Mucosa of rectum (tissue), 2 donors: ENCODE measurements at regions not wholly inside any gene's neighbourhood (a gene's known extent, or its start where the extent isn't known, plus 50 kb on each side); places are given as distances from the start of the nearest gene placed in this dataset.

Experiments used
- H3K27ac ChIP-seq, 2 donors: one replicate each; pipeline ENCODE4 v1.7.0; 2013; ENCODE audit warnings: inconsistent platforms in 2 of 2, low read depth in 2 of 2, low read length in 2 of 2
- H3K27me3 ChIP-seq, 2 donors: one replicate each; pipeline ENCODE4 v1.7.0; 2013; ENCODE audit warnings: low read length in 2 of 2; ENCODE audit not compliant: control insufficient read depth in 2 of 2, insufficient read depth in 2 of 2
- H3K36me3 ChIP-seq, 2 donors: one replicate each; pipeline ENCODE4 v1.7.0; 2013; ENCODE audit warnings: low read length in 2 of 2; ENCODE audit not compliant: control insufficient read depth in 2 of 2, insufficient read depth in 2 of 2
- H3K4me1 ChIP-seq, 2 donors: one replicate each; pipeline ENCODE4 v1.7.0; 2013; ENCODE audit warnings: low read length in 2 of 2, mild to moderate bottlenecking in 1 of 2; ENCODE audit not compliant: control insufficient read depth in 2 of 2, insufficient read depth in 2 of 2
- H3K4me3 ChIP-seq, 2 donors: one replicate each; pipeline ENCODE4 v1.7.0; 2013; ENCODE audit warnings: low read length in 2 of 2
- H3K9ac ChIP-seq, 2 donors: one replicate each; pipeline ENCODE4 v1.7.0; 2013; ENCODE audit warnings: low read length in 2 of 2, low read depth in 1 of 2, mild to moderate bottlenecking in 1 of 2
- H3K9me3 ChIP-seq, 2 donors: one replicate each; pipeline ENCODE4 v1.7.0; 2013; ENCODE audit warnings: low read length in 2 of 2; ENCODE audit not compliant: control insufficient read depth in 2 of 2
- donor health status: healthy.
- donor health status: Normal muscosa, but diverticular disease.

DNA sequence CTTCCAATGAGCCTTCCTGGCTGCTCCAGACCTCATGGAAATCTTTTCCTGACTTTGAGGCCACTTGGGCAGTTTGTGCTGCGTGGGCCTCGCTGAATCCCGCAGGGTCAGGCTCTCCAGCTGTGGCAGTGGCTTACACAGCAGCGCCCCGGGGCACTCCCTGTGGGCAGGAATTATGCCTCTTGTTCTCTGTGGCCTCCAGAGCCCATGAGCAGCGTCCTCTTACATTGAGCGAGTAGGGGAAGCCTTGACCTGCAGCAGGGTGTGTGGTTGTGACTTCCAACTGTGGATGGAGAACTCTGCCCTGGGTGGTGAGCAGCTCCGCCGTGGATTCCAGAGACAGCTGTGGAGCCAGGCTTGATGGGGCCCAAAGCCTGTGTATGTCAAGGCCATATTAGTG lies 180.8 kb downstream of the GLI2 start:
- Histone ChIP-seq H3K9me3 (no peaks in the 10 kb centered on the region), H3K36me3 (no peaks in the 10 kb centered on the region), H3K9ac (no peak overlapping the region), H3K27me3 (peaks cover 0 to 3% of the 10 kb centered on the region in 2 donors), H3K4me3 (no peak overlapping the region), H3K4me1 (peaks cover 7 to 14% of the 10 kb centered on the region in 2 donors), H3K27ac (no peak overlapping the region)

DNA sequence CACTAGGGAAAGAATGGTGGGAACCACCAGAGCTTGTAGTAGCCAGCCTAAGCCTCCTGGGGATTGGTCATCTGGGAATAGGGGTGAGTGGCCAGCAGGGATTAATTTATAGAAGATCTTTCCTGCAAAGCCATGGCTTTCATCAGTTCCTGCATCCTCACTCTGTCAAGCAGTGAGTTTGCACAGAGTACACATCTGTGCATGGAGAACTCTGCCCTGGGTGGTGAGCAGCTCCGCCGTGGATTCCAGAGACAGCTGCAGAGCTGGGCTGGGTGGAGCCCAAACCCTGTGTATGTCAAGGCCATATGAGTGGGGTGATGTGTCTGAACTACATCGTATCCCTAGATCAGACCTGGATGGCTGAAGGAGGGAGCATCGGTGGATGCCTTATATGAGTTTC lies 182.2 kb downstream of the GLI2 start:
- Histone ChIP-seq H3K4me1 (peaks cover 2 to 3% of the 10 kb centered on the region in 2 donors), H3K27me3 (no peaks in the 10 kb centered on the region), H3K4me3 (no peak overlapping the region), H3K9ac (no peak overlapping the region), H3K36me3 (no peaks in the 10 kb centered on the region), H3K9me3 (no peaks in the 10 kb centered on the region), H3K27ac (no peak overlapping the region)

DNA sequence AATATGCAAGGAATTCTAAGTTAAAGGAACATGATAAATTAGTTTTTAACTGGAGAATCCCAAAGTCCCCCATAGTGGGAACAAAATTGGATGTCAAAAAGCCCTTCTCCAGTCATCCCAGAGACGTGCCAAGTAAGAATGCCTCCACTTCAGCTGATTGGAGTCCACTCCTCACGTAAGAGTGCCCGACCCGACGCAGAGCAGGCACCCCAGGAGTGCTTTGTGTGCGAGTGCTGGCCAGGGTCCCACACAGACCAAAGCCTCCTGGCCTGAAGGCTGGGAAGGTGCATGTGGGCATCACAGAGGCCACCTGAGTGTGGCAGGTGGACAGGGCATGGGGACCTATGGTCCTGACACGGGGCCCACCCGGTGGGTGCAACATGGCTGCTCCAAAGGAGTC lies 183.5 kb downstream of the GLI2 start:
- peaks cover 0 to 2% of the 10 kb centered on the region in 2 donors for H3K4me1 ChIP-seq
- no peak overlapping the region for H3K4me3 ChIP-seq
- no peak overlapping the region for H3K27ac ChIP-seq
- no peaks in the 10 kb centered on the region for H3K9me3 ChIP-seq
- peaks cover 0 to 3% of the 10 kb centered on the region in 2 donors for H3K27me3 ChIP-seq
- no peaks in the 10 kb centered on the region for H3K36me3 ChIP-seq
- H3K9ac ChIP-seq, result no peak overlapping the region

DNA sequence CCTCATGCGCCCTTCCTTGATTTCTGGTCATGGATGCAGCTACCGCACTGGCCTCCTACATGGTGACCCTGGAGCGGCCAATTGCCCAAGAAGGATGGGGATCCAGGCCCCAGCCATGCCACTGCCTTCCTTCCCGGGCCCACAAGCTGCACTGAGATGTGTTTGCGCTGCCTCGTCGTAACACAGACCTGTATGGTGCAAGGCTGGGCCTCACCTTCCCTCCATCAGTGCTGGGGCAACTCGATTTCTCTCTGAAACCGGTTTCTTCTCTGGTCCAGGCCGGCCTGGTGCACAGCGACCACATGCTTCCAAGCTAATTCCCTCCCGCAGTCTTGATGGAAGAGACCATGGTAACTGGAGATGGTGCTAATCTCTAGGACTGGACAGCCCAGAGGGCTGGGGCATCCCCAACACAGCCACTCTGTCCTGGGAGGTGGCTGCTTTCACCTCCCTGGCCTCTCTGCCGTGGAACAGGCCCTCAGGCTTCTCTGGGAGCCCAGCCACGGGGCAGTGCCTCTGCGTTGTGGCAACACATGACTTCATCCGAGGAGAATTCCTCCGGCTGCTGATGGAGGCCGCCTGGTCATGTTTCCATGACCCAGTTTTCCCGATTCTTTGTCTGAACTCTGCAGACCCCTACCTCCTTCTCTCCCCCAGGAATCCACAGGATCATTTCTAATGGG lies 184.2 kb downstream of the GLI2 start:
- H3K9ac ChIP-seq, result no peak overlapping the region
- peaks cover 0 to 3% of the 10 kb centered on the region in 2 donors for H3K27me3 ChIP-seq
- H3K4me1 ChIP-seq, result peaks cover 0 to 2% of the 10 kb centered on the region in 2 donors
- H3K9me3 ChIP-seq, result no peaks in the 10 kb centered on the region
- no peak overlapping the region for H3K27ac ChIP-seq
- H3K36me3 ChIP-seq, result no peaks in the 10 kb centered on the region
- H3K4me3 ChIP-seq, result no peak overlapping the region

DNA sequence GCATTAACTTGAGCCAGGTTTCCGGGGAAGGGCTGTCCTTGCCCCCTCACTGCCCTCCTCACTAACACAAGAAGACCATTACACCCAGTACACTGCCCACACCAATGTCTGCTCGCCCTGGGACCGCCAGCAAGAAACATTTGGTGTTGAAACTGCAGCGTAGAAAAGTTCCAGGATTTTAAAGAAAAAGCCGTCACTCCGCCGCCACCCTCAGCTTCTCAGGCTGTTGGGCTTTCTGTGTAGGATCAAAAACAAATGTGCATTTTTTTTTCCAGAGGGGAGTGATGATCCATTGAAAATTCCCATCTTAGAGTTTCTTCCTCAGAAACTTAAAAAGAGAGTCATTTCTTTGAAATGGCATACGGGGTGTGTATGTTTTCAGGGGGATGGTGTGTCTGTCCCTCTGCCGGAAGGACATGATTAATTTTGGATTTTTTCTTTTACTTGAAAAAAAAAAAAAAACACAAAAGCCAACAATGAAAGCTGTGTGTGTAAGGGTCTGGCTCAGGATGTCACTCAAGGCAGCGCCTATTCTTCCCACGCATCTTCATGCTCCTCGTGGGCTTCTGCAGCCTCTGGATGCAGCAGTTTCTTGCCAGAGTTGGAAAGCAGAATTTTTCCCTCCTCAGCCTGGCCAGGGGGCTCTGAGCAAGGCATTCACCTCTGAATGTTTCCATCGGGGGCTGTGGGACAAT lies 184.9 kb downstream of the GLI2 start:
- Histone ChIP-seq H3K4me3 (no peak overlapping the region), H3K9ac (no peak overlapping the region), H3K27ac (no peak overlapping the region), H3K36me3 (no peaks in the 10 kb centered on the region), H3K4me1 (no peaks in the 10 kb centered on the region), H3K27me3 (peaks cover 0 to 3% of the 10 kb centered on the region in 2 donors), H3K9me3 (no peaks in the 10 kb centered on the region)

DNA sequence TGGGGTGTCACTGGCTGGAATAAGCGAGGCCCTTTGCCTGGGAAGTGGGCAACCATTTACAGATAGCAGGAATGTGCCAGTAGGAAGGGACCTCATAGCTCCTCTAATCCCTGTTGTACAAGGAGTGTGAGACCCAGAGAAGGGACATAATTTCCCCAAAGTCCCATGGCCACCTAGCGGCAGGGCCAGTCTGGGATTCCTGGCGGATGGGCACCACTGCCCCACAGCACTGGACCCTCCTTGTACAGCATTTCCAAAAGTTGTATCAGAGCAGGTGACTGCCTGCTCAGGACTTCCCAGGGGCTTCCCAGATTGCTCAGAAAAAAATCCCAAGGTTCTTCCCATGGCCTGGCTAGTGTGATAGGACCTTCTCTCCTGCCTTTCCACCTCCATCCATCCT lies 185.8 kb downstream of the GLI2 start:
- Histone ChIP-seq H3K27me3 (peaks cover 0 to 3% of the 10 kb centered on the region in 2 donors), H3K27ac (no peak overlapping the region), H3K4me1 (no peaks in the 10 kb centered on the region), H3K4me3 (no peak overlapping the region), H3K9ac (no peak overlapping the region), H3K36me3 (no peaks in the 10 kb centered on the region), H3K9me3 (no peaks in the 10 kb centered on the region)

DNA sequence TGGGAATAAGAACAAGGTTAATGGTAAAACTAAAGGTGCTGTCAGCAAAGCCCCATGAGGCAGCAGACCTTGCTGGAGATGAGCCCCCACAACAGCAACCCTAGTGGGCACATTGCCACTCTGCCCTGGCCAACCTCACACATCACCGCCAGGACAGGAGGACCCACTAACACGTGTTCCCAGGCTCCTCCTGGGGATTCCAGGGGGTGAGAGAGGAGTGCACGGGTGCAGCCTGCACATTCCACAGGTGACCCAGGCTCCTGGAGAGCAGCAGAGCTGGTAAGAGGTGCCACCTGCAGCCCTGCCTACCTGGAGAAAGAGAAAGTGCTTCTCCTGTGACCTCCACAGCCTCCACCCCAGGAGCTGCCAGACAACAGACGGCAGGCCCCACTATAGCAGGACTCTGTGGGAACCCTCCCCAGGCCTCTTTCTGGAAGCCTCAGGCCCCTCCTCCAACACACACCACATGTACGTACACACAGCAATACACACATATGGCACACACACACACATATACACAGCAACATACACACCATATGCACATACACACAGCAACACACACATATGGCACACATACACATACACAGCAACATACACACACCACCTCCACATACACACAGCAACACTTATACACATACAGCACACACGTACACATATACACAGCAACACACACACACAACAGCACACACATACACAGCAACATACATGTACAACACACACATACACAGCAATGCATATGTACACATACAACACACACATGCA lies 187.1 kb downstream of the GLI2 start:
- H3K9ac ChIP-seq, result no peak overlapping the region
- H3K27ac ChIP-seq, result no peak overlapping the region
- no peaks in the 10 kb centered on the region for H3K36me3 ChIP-seq
- H3K4me3 ChIP-seq, result no peak overlapping the region
- no peaks in the 10 kb centered on the region for H3K4me1 ChIP-seq
- H3K9me3 ChIP-seq, result no peaks in the 10 kb centered on the region
- H3K27me3 ChIP-seq, result peaks cover 3 to 4% of the 10 kb centered on the region in 2 donors

- H3K27ac ChIP-seq, result no peak overlapping the region
- no peak overlapping the region for H3K9ac ChIP-seq
- no peaks in the 10 kb centered on the region for H3K9me3 ChIP-seq
- H3K36me3 ChIP-seq, result no peaks in the 10 kb centered on the region
- no peak overlapping the region for H3K4me3 ChIP-seq
- peaks cover 3 to 4% of the 10 kb centered on the region in 2 donors for H3K27me3 ChIP-seq
- H3K4me1 ChIP-seq, result no peaks in the 10 kb centered on the region
Measured at GRCh38 chr2:120923426-120923825, 187.8 kb downstream of the GLI2 start.

DNA sequence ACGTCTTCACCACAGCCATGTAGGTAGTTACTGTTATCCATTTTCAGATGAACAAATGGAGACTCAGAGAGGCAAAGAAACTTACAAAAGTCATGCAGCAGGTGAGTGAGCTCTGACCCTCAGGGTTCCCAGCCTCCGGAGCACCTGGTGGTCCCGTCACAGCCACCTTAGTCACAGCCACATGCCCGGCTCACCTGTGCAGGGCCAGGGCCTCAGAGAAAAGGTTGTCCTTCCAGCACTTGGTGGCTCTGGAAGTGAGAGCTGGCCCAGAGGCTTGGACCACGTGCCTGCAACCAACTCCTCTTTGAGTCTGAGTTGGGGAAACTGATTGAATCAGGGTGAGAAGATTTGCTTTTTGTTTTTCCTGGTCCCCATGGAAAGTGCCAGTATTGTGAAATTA lies 189.3 kb downstream of the GLI2 start:
- Histone ChIP-seq H3K4me1 (no peaks in the 10 kb centered on the region), H3K36me3 (no peaks in the 10 kb centered on the region), H3K9me3 (no peaks in the 10 kb centered on the region), H3K27me3 (peaks cover 3 to 4% of the 10 kb centered on the region in 2 donors), H3K9ac (no peak overlapping the region), H3K27ac (no peak overlapping the region), H3K4me3 (no peak overlapping the region)
